Mesodermal cell (in vitro differentiated cells): ENCODE measurements at regions not wholly inside any gene's neighbourhood (a gene's known extent, or its start where the extent isn't known, plus 50 kb on each side); places are given as distances from the start of the nearest gene placed in this dataset.
"Not testable (repeated sequence)": the region's sequence is repeated elsewhere in the genome, so short reads cannot be mapped to it uniquely, and the experiment has no call there.

Experiments
- H3K27ac ChIP-seq: 2 replicates; pipeline ENCODE4 v1.7.0; 2013; ENCODE audit warnings: mild to moderate bottlenecking, low read depth, low read length, moderate library complexity; ENCODE audit not compliant: severe bottlenecking
- H3K36me3 ChIP-seq: 2 replicates; pipeline ENCODE4 v1.7.1; 2013; ENCODE audit warnings: mild to moderate bottlenecking, low read length, moderate library complexity; ENCODE audit not compliant: control insufficient read depth, insufficient read depth
- H3K4me1 ChIP-seq: one replicate; pipeline ENCODE4 v1.7.1; 2013; ENCODE audit warnings: mild to moderate bottlenecking, low read length; ENCODE audit not compliant: insufficient read depth, control insufficient read depth, poor library complexity, severe bottlenecking
- H3K4me3 ChIP-seq: 2 replicates; pipeline ENCODE4 v1.7.0; 2013; ENCODE audit warnings: low read length, control low read depth, mild to moderate bottlenecking; ENCODE audit not compliant: insufficient read depth, poor library complexity, severe bottlenecking; ENCODE audit errors: extremely low read depth
- H3K9me3 ChIP-seq: 2 replicates; pipeline ENCODE4 v1.7.1; 2013; ENCODE audit warnings: mild to moderate bottlenecking, low read length, moderate library complexity; ENCODE audit not compliant: control insufficient read depth
- WGBS, 2 experiments: methylation state at CpG; one replicate each; pipeline ENCODE4 v1.1.5; 2013; ENCODE audit warnings: missing lambda C conversion rate in 2 of 2; ENCODE audit not compliant: insufficient coverage in 2 of 2; 5-methylcytosine and 5-hydroxymethylcytosine counted together

GRCh38 chr4:27075603-27076002 is 215.0 kb downstream of the STIM2 start:
- not testable (repeated sequence) for H3K36me3 ChIP-seq, H3K4me3 ChIP-seq, H3K4me1 ChIP-seq, H3K27ac ChIP-seq, H3K9me3 ChIP-seq
- WGBS, 2 experiments = 35 to 57% methylated on average over 3 to 8 of the region's 15 CpGs

DNA sequence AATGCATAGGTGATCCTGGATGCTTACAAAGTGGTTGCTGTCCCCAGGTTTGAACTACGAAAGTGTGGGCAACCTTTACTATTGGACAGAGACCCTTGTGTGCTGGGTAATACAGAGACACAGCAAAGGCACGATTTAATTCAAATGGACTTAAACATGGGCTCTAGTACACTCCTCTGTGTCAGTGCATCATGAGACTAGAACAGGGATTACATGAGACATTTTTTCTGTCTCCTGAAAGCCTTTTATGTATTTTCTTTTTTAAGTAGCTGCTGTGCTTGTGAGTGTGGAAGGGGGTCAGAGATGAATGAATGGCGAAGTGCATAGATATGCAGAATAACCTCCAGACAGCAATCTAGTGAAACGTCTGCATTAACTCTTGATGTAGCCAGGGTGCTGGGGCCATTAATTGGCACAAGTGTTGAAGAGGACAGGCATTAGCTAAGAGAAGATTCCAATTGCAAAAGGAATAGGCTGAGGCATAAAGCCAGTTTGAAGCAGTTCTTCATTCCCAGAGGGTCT is 218.4 kb downstream of the STIM2 start:
- H3K4me3 ChIP-seq = no peak overlapping the region
- H3K36me3 ChIP-seq = no peaks in the 10 kb centered on the region
- no peaks in the 10 kb centered on the region for H3K4me1 ChIP-seq
- H3K9me3 ChIP-seq = no peaks in the 10 kb centered on the region
- no peak overlapping the region for H3K27ac ChIP-seq
- 53 to 94% methylated on average over 2 to 4 of the region's 4 CpGs for WGBS, 2 experiments

DNA sequence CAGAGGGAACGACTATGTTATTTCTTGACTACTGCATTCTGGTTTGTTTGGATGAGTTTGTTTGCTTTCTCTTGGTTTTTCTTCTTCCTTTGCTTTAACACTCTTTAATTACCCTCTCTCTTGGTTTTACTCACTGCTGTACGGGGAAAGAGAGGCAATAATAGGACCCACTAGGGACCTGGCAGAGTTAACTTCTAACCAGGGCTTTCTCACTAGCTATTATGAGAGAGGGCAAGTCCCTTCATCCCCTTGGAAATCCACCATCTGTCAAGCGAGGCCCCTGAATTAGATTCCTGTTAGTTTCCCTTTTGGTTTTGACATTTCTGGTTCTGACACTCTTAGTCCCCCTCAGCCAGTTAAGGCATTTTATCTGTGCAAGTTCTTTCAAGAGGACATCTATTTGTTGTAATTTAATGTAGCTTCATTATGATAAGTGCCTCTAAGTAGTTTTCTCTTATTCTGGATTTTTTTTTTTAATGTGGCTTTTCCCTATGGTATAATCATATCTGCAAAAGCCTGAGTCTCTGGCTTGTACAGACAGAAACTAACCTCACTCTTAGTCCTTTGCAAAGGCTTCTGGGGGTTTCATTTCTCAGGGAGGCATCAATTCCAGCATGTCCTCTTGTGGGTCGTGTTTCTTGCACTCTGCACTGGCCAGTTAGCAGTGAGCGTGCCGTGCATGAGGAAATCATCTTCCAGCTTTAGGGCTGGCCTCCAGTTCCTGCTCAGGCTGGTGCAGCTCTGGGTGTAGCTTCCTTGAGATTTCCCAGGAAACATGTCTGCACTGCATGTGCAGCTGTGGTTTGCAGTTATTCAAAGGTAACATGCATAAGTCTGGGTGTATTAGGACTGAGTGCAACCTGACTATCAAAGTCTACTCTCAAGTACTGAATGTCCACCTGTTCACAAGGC is 221.3 kb downstream of the STIM2 start:
- Histone ChIP-seq H3K27ac (no peak overlapping the region), H3K4me3 (no peak overlapping the region), H3K9me3 (no peaks in the 10 kb centered on the region), H3K36me3 (no peaks in the 10 kb centered on the region), H3K4me1 (peaks cover 10% of the 10 kb centered on the region)
- 89 to 92% methylated on average over 4 to 5 of the region's 6 CpGs for WGBS, 2 experiments

- no peaks in the 10 kb centered on the region for H3K36me3 ChIP-seq
- WGBS, 2 experiments = 86 to 98% methylated on average over 2 to 3 of the region's 4 CpGs
Observed at GRCh38 chr4:27082776-27083175, 222.1 kb downstream of the STIM2 start.

GRCh38 chr4:27084685-27085361 is 224.2 kb downstream of the STIM2 start:
- Histone ChIP-seq H3K4me1 (peaks cover 10% of the 10 kb centered on the region), H3K9me3 (no peaks in the 10 kb centered on the region), H3K27ac (no peak overlapping the region), H3K36me3 (no peaks in the 10 kb centered on the region), H3K4me3 (peak overlapping the region; percentile 29)
- WGBS, 2 experiments = 1 to 3% methylated on average over 22 to 27 of the region's 33 CpGs

More at GRCh38 chr4:27082776-27083175, 222.1 kb downstream of the STIM2 start:
- no peak overlapping the region for H3K4me3 ChIP-seq
- peaks cover 10% of the 10 kb centered on the region for H3K4me1 ChIP-seq
- H3K27ac ChIP-seq = no peak overlapping the region
- no peaks in the 10 kb centered on the region for H3K9me3 ChIP-seq

DNA sequence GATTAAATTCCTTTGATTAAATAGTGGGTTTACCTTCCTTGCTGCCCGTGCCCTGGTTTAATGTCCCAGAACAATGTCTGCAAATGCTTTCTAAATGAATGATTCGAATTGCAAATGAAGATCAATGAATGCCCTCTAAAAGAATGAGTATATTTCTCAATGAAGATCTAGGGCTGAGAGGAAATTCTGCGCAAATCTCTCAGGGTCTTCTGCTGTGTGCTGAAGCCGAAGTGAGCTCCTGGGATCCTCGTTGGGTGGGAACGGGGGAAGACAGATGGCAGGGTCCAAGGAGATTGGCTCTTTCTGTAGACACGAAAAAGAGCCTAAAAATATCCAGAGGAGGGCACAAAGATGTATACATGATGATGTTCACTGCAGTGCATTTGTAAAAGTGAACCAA is 224.8 kb downstream of the STIM2 start:
- Histone ChIP-seq H3K36me3 (no peaks in the 10 kb centered on the region), H3K4me1 (peaks cover 10% of the 10 kb centered on the region), H3K4me3 (peak overlapping the region; percentile 29), H3K9me3 (no peaks in the 10 kb centered on the region), H3K27ac (no peak overlapping the region)
- WGBS, 2 experiments = 48 to 67% methylated on average over 6 of the region's 7 CpGs

- WGBS, 2 experiments = 91 to 93% methylated on average over 5 to 7 of the region's 8 CpGs
- no peak overlapping the region for H3K4me3 ChIP-seq
- H3K4me1 ChIP-seq = peaks cover 10% of the 10 kb centered on the region
- H3K9me3 ChIP-seq = no peaks in the 10 kb centered on the region
- H3K27ac ChIP-seq = no peak overlapping the region
- H3K36me3 ChIP-seq = no peaks in the 10 kb centered on the region
Observed at GRCh38 chr4:27087306-27088045, 226.8 kb downstream of the STIM2 start.

DNA sequence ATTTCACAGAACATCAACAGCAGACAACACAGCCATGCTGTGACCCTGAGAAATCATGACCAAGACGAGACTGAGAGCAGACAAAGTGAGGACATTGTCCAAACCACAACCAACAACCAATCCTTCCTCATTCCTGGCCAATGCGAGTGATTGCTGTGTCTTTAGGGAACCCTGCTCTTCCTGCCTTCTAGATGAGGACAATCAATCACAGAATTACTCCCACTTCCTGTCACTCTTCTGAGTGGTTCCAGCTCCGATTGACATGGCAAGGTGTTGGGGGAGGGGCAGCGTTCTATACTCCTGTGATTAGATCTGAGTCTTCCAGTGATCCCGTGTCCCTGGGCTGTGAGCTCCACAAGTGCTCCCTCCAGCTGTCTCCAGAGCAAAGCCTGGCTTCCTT is 227.8 kb downstream of the STIM2 start:
- H3K36me3 ChIP-seq = no peaks in the 10 kb centered on the region
- no peak overlapping the region for H3K4me3 ChIP-seq
- peaks cover 10% of the 10 kb centered on the region for H3K4me1 ChIP-seq
- WGBS, 2 experiments = 76 to 100% methylated on average over 1 to 2 of the region's 5 CpGs
- no peaks in the 10 kb centered on the region for H3K9me3 ChIP-seq
- H3K27ac ChIP-seq = no peak overlapping the region

GRCh38 chr4:27089186-27089585 is 228.5 kb downstream of the STIM2 start:
- no peak overlapping the region for H3K4me3 ChIP-seq
- no peaks in the 10 kb centered on the region for H3K9me3 ChIP-seq
- H3K4me1 ChIP-seq = peaks cover 10% of the 10 kb centered on the region
- H3K27ac ChIP-seq = no peak overlapping the region
- WGBS, 2 experiments = 85 to 90% methylated on average over 3 to 4 of the region's 5 CpGs
- no peaks in the 10 kb centered on the region for H3K36me3 ChIP-seq

- H3K9me3 ChIP-seq = no peaks in the 10 kb centered on the region
- no peaks in the 10 kb centered on the region for H3K36me3 ChIP-seq
- no peak overlapping the region for H3K4me3 ChIP-seq
- 0% methylated on average over 3 of the region's 6 CpGs; no CpG with 5 or more reads in 1 of the 2 experiments for WGBS, 2 experiments
- H3K4me1 ChIP-seq = peaks cover 6% of the 10 kb centered on the region
- H3K27ac ChIP-seq = no peak overlapping the region
Observed at GRCh38 chr4:27090406-27090805, 229.8 kb downstream of the STIM2 start.
